Gastrocnemius medialis (tissue), 4 donors: ENCODE measurements at regions not wholly inside any gene's neighbourhood (a gene's known extent, or its start where the extent isn't known, plus 50 kb on each side); places are given as distances from the start of the nearest gene placed in this dataset.

Experiments
- POLR2A ChIP-seq, 2 donors: fragments of 450-650 bp; IDR thresholded peaks; one replicate each; pipeline ENCODE4 v1.6.1; 2017; ENCODE audit warnings: antibody characterized with exemption in 2 of 2, mild to moderate bottlenecking in 2 of 2, moderate library complexity in 2 of 2
- TF ChIP-seq, protein P1 (sequence below), 5 experiments: fragments of 450-650 bp in 3 of 5; fragments of 200-600 bp in 2 of 5; sonication (generic) in 2 of 5; IDR thresholded peaks in 4 of 5; conservative IDR thresholded peaks in 1 of 5; 1 replicate in 4 of 5; 2 replicates in 1 of 5; pipeline ENCODE4 v1.5.1; 2016 to 2019; ENCODE audit warnings: antibody characterized with exemption in 5 of 5, mild to moderate bottlenecking in 3 of 5, moderate library complexity in 3 of 5

DNA sequence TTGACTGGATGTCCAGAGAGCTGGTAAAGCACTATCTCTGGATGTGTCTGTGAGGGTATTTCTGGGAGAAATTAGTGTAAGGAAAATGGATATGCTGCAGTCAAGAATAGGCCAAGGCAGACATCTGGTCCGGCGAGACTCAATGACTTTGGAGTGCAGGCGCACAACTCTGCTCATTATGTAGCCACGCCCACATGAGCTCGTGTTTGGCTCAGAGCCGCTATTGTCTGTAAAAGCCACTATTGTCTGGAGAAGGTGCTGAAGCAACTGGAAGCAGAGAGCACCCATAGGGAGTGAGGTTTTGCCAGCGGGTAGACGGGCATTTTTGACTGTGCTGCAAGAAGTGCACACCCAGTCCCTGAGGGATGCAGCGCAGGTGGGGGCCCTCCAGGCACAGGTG is 305.0 kb upstream of the POU3F2 start:
- TF ChIP-seq, protein P1, sequence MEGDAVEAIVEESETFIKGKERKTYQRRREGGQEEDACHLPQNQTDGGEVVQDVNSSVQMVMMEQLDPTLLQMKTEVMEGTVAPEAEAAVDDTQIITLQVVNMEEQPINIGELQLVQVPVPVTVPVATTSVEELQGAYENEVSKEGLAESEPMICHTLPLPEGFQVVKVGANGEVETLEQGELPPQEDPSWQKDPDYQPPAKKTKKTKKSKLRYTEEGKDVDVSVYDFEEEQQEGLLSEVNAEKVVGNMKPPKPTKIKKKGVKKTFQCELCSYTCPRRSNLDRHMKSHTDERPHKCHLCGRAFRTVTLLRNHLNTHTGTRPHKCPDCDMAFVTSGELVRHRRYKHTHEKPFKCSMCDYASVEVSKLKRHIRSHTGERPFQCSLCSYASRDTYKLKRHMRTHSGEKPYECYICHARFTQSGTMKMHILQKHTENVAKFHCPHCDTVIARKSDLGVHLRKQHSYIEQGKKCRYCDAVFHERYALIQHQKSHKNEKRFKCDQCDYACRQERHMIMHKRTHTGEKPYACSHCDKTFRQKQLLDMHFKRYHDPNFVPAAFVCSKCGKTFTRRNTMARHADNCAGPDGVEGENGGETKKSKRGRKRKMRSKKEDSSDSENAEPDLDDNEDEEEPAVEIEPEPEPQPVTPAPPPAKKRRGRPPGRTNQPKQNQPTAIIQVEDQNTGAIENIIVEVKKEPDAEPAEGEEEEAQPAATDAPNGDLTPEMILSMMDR (IDR thresholded peaks at IDR 0.05 in 4 of 5, conservative IDR thresholded peaks at IDR 0.05 in 1 of 5) = no peak
- no peak for TF ChIP-seq POLR2A (IDR thresholded peaks at IDR 0.05)
